Keratinocyte (primary cell): ENCODE measurements at regions not wholly inside any gene's neighbourhood (a gene's known extent, or its start where the extent isn't known, plus 50 kb on each side); places are given as distances from the start of the nearest gene placed in this dataset.

Source experiments
- DNase-seq: peaks from one replicate; pipeline ENCODE4 v3.0.0-alpha.2; 2011; ENCODE audit warnings: low read depth, missing footprints, low spot score
- FAIRE-seq: peaks from 2 replicates; lab custom pipeline; 2011; peaks lifted over from hg19 to GRCh38; lab: Jason Lieb, UNC
- H2AFZ ChIP-seq: 2 replicates; pipeline ENCODE4 v1.6.0; 2012; ENCODE audit warnings: low read length, control low read depth, inconsistent platforms; ENCODE audit not compliant: control insufficient read depth
- H3K27ac ChIP-seq: 2 replicates; pipeline ENCODE4 v1.5.1; 2011; ENCODE audit warnings: low read length; ENCODE audit not compliant: control insufficient read depth, insufficient read depth
- H3K27me3 ChIP-seq: 3 replicates; pipeline ENCODE4 v1.6.0; 2011; ENCODE audit warnings: low read length; ENCODE audit not compliant: control insufficient read depth, insufficient read depth; ENCODE audit errors: extremely low read depth
- H3K36me3 ChIP-seq, 2 experiments: 2 replicates in 1 of 2; 3 replicates in 1 of 2; pipeline ENCODE4 v1.5.1; 2011; ENCODE audit warnings: low read length in 2 of 2, mild to moderate bottlenecking in 1 of 2; ENCODE audit not compliant: control insufficient read depth in 2 of 2, insufficient read depth in 2 of 2; ENCODE audit errors: extremely low read depth in 1 of 2
- H3K4me1 ChIP-seq: 3 replicates; pipeline ENCODE4 v1.5.1; 2011; ENCODE audit warnings: low read length; ENCODE audit not compliant: control insufficient read depth, insufficient read depth; ENCODE audit errors: extremely low read depth
- H3K4me2 ChIP-seq: 3 replicates; pipeline ENCODE4 v1.6.0; 2011; ENCODE audit warnings: low read depth, low read length; ENCODE audit not compliant: control insufficient read depth, insufficient read depth; ENCODE audit errors: extremely low read depth
- H3K4me3 ChIP-seq, 3 experiments: fragments of 200-600 bp in 1 of 3; sonication (generic) in 1 of 3; 2 replicates in 2 of 3; 3 replicates in 1 of 3; pipeline ENCODE4 v1.5.1; 2011 to 2016; ENCODE audit warnings: low read length in 3 of 3, mild to moderate bottlenecking in 3 of 3, control low read depth in 2 of 3, inconsistent platforms in 1 of 3, low read depth in 1 of 3, mixed read lengths in 1 of 3, mixed run types in 1 of 3, moderate library complexity in 1 of 3; ENCODE audit not compliant: control insufficient read depth in 2 of 3, insufficient read depth in 2 of 3; ENCODE audit errors: extremely low read depth in 1 of 3
- H3K79me2 ChIP-seq: 2 replicates; pipeline ENCODE4 v1.6.0; 2012; ENCODE audit warnings: low read length; ENCODE audit not compliant: control insufficient read depth, insufficient read depth
- H3K9ac ChIP-seq: 3 replicates; pipeline ENCODE4 v1.6.0; 2011; ENCODE audit warnings: low read length; ENCODE audit not compliant: control insufficient read depth, insufficient read depth; ENCODE audit errors: extremely low read depth
- H3K9me1 ChIP-seq: 3 replicates; pipeline ENCODE4 v1.6.0; 2011; ENCODE audit warnings: low read length; ENCODE audit not compliant: control insufficient read depth, insufficient read depth; ENCODE audit errors: extremely low read depth
- H3K9me3 ChIP-seq: 2 replicates; pipeline ENCODE4 v1.5.1; 2012; ENCODE audit warnings: low read depth, low read length; ENCODE audit not compliant: control insufficient read depth
- H4K20me1 ChIP-seq: 3 replicates; pipeline ENCODE4 v1.6.0; 2011; ENCODE audit warnings: low read length; ENCODE audit not compliant: control insufficient read depth, insufficient read depth; ENCODE audit errors: extremely low read depth
- CTCF ChIP-seq, 3 experiments: IDR thresholded peaks in 1 of 3; conservative IDR thresholded peaks in 1 of 3; optimal IDR thresholded peaks in 1 of 3; 2 replicates in 2 of 3; 3 replicates in 1 of 3; pipeline versions ENCODE3 to v1.5.1; 2011; ENCODE audit warnings: low read length in 3 of 3, mild to moderate bottlenecking in 3 of 3, moderate library complexity in 2 of 3, control low read depth in 1 of 3, inconsistent platforms in 1 of 3; ENCODE audit not compliant: insufficient read depth in 2 of 3; ENCODE audit errors: extremely low read depth in 1 of 3
- EZH2 ChIP-seq: IDR thresholded peaks from one replicate; pipeline ENCODE4 v1.6.1; 2012; ENCODE audit warnings: inconsistent platforms, mild to moderate bottlenecking, low read length, moderate library complexity
- dilution Hi-C: fragments of 300-500 bp; cut with MboI; formaldehyde crosslinking; loops from one replicate; pipeline ENCODE4 v1.7.0; 2020; ENCODE audit warnings: low sequenced_read_pairs; ENCODE audit not compliant: extremely low pct_ligation_motif_present

GRCh38 chr5:4081466-4081865, 485.8 kb downstream of the IRX1 start:
- peak in 1 of 3 experiments; percentile 39 for TF ChIP-seq CTCF (optimal IDR thresholded peaks at IDR 0.05 in 1 of 3, IDR thresholded peaks at IDR 0.05 in 1 of 3, conservative IDR thresholded peaks at IDR 0.05 in 1 of 3; ENCODE audit: extremely low read depth in 1 of 3, insufficient read depth in 2 of 3, low read length in 3 of 3)
- no peak for TF ChIP-seq EZH2

GRCh38 chr5:4082966-4083564, 487.4 kb downstream of the IRX1 start:
- dilution Hi-C loops = no loop called here
- Histone ChIP-seq H3K9ac (peak overlapping the region; percentile 66), H2AFZ (no peak overlapping the region), H3K4me3 (peak overlapping the region in 1 of 3 experiments; percentile 30), H3K9me1 (no peaks in the 10 kb centered on the region), H3K4me2 (peak overlapping the region; percentile 63), H4K20me1 (no peaks in the 10 kb centered on the region), H3K79me2 (no peaks in the 10 kb centered on the region), H3K27ac (peak overlapping the region; percentile 96), H3K4me1 (peaks cover 20% of the 10 kb centered on the region), H3K27me3 (no peaks in the 10 kb centered on the region), H3K36me3 (no peaks in the 10 kb centered on the region), H3K9me3 (peaks cover 1% of the 10 kb centered on the region)
- DNase-seq = peak; percentile 28
- no peak for TF ChIP-seq CTCF (optimal IDR thresholded peaks at IDR 0.05 in 1 of 3, IDR thresholded peaks at IDR 0.05 in 1 of 3, conservative IDR thresholded peaks at IDR 0.05 in 1 of 3; ENCODE audit: extremely low read depth in 1 of 3, insufficient read depth in 2 of 3, low read length in 3 of 3)
- TF ChIP-seq EZH2 = no peak
- FAIRE-seq = peak; percentile 77

More at GRCh38 chr5:4081466-4081865, 485.8 kb downstream of the IRX1 start:
- H3K36me3 ChIP-seq = no peaks in the 10 kb centered on the region
- H3K9me1 ChIP-seq = no peaks in the 10 kb centered on the region
- DNase-seq (no peak), FAIRE-seq (no peak)
- H3K4me3 ChIP-seq = no peak overlapping the region
- H4K20me1 ChIP-seq = no peaks in the 10 kb centered on the region
- no peaks in the 10 kb centered on the region for H3K79me2 ChIP-seq
- dilution Hi-C loops = no loop called here
- no peaks in the 10 kb centered on the region for H3K27me3 ChIP-seq
- no peak overlapping the region for H3K27ac ChIP-seq
- no peak overlapping the region for H3K4me2 ChIP-seq
- peaks cover 1% of the 10 kb centered on the region for H3K9me3 ChIP-seq
- peaks cover 20% of the 10 kb centered on the region for H3K4me1 ChIP-seq
- no peak overlapping the region for H2AFZ ChIP-seq
- H3K9ac ChIP-seq = no peak overlapping the region
